HG03439 (cell line): ENCODE measurements at regions not wholly inside any gene's neighbourhood (a gene's known extent, or its start where the extent isn't known, plus 50 kb on each side); places are given as distances from the start of the nearest gene placed in this dataset.

Experiments
- ATAC-seq: cut with Tn5 transposase; IDR thresholded peaks from one replicate; pipeline ENCODE4 v1.9.1; 2021; ENCODE audit warnings: mild to moderate bottlenecking, moderate library complexity; ENCODE audit not compliant: unreplicated experiment

GRCh38 chr7:16235147-16236114 is 185.9 kb downstream of the CRPPA start:
- no peak for ATAC-seq

GRCh38 chr7:16234493-16235146 is 186.7 kb downstream of the CRPPA start:
- ATAC-seq, result no peak

GRCh38 chr7:16233517-16233916 is 187.8 kb downstream of the CRPPA start:
- ATAC-seq, result no peak

DNA sequence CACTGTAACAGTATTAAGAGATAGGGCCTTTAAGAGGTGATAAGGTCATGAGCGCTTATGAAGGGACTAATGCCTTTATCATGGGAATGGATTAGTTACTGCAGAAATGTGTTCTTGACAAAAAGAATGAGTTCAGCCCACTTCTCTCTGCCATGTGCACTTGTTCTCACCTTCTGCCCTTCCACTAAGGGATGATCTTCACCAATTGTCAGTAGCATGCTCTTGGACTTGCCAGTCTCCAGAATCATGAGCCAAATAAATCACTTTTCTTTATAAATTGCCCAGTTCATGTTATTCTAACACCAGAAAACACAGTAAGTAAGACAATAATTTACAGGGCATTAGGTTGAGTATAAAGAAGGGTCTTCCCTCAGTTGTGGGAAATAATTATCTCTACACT is 189.1 kb downstream of the CRPPA start:
- no peak for ATAC-seq

DNA sequence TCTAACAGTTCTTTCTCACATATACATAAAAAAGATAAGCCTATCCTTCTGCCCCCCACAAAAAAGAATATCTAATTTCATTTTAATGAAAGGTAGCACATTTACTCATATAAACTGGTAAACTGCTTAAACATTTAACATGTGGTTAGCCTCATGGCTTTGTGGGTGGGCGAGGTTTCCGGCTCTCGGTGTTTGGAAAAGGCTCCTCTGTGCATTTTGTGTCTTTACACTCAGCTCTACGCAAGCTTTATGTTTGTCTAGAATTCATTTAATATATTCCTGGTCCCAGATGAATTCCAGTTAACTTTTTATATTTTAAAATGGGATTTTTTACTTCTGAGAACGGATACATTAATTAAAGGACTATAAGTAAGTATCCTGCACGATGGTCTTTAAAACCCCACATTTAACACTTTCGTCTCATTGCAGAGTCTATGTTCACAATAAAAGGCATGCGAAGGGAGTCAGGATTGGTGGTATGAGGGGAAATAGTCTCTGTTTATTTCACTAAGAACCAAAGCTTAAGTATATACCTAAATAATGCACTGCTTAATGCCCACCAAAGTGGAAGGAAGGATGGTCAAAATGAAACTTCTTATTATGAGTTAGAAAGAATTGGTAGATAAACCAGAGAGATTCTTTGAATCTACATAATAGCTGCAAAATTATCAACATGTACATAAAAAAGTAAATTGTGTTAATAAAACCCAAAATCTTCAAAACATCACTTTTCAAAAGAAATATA is 197.2 kb downstream of the CRPPA start:
- ATAC-seq, result no peak

- no peak for ATAC-seq
Measured at GRCh38 chr7:16212610-16213009, 208.7 kb downstream of the CRPPA start.

DNA sequence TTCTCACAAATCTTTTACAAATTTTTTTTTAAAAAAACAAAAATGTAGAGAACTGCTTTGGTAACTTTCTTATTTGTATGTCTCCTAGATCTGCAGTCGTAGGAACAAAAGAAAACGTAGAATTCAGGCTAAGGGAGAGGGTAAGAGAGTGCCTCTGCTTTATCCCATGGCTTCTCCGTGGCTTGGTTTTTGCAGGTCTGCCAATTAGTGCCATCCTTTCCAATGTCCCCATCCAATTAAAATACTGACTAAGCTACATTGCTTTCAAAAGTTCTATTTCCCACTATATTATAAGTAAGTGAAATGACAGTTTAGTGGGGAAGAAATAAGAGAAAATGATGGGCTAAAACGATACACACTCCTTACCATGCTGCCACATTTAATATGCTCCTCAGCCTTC is 209.3 kb downstream of the CRPPA start:
- no peak for ATAC-seq

DNA sequence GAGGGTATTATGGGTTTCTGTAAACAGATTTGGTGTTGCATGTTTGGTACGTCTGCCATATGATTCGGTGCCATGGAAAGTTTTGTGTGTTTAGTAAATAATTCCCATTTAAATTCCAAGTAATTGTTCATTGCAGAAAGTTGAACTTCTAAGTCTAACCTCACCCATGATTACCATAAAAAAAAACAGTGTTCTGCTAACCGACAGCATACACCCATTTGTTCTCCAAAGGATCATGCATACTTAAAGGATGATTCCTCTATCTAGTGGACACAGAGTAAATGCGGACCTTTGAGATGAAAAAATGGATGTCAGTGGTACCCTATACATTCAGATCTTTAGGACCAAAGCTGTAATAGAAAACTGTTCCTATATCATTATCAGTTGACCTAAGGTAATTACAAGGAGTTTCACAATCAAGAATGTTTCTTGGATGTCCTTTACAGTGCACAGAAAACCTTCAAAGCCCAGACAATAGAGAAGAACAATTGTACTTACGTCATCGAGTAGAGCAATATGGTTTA is 209.9 kb downstream of the CRPPA start:
- ATAC-seq, result no peak

GRCh38 chr7:16210171-16210570 is 211.2 kb downstream of the CRPPA start:
- ATAC-seq, result no peak

DNA sequence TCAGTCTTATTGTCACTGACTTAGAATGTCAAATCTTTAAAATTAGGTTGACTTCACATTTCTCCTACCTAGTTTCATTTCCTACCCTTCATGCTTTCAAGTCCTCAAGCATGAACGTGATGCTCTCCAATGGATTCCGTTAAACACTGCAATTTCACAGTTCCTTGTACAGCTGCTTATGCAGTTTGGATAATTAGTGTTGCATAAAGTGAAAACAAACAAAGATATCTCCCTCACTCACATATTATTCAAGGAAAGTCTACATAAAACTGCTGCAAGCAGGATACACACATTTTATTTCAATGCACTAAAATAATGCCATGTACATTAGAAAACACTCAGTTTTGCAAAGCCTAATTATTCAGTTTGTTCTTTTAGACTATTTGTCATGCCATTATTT is 214.0 kb downstream of the CRPPA start:
- no peak for ATAC-seq

GRCh38 chr7:16205466-16205865 is 215.9 kb downstream of the CRPPA start:
- ATAC-seq, result no peak

DNA sequence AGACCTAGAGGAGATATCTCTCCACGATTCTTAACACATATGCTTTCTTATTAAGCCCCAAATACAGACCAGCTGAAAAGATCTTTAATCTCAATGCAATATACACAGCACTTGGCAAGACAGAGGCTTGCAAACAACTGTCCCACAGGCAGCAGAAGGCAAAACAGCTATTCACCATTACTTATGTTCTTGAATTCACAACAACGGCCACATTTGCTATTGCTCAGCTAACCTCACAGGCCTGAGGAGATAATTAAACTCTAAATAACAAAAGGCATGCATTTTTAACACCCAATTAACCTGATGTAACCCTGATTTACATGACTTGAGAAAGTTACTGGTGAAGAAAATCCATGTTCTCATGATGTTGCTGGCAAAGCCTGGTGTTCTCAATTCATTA is 216.4 kb downstream of the CRPPA start:
- no peak for ATAC-seq

- no peak for ATAC-seq
Measured at GRCh38 chr7:16203065-16203464, 218.3 kb downstream of the CRPPA start.

GRCh38 chr7:16202303-16202702 is 219.0 kb downstream of the CRPPA start:
- ATAC-seq, result no peak

GRCh38 chr7:16200591-16200990 is 220.7 kb downstream of the CRPPA start:
- ATAC-seq, result no peak

- no peak for ATAC-seq
Measured at GRCh38 chr7:16193631-16194030, 227.7 kb downstream of the CRPPA start.

- ATAC-seq, result no peak
Measured at GRCh38 chr7:16189026-16189715, 232.2 kb downstream of the CRPPA start.

GRCh38 chr7:16187131-16187530 is 234.2 kb downstream of the CRPPA start:
- no peak for ATAC-seq

- no peak for ATAC-seq
Measured at GRCh38 chr7:16178585-16178984, 242.8 kb downstream of the CRPPA start.

DNA sequence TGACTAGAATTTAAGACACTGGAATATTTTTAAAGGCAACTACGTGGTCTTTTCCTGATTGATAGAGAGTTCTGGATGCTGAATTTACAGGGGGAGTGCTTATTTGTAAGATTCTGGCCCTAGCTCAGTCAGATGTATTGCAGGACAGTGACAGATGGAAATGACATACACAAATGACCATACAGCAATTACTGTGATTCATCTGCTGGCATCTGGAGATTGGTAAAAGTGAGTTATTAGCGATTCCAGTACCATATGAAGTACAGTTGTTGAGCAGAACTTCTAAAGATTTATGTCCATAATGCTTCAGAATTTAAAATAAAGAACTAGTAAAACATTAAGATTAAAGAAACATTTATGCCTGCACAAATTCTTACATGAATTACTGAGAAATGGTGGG is 243.2 kb downstream of the CRPPA start:
- ATAC-seq, result no peak

- no peak for ATAC-seq
Measured at GRCh38 chr7:16174253-16174652, 247.1 kb downstream of the CRPPA start.
